ENCODE measurements at regions not wholly inside any gene's neighbourhood (a gene's known extent, or its start where the extent isn't known, plus 50 kb on each side); places are given as distances from the start of the nearest gene placed in this dataset.

- TF ChIP-seq CTCF (IDR thresholded peaks at IDR 0.05 in 8 of 11, conservative IDR thresholded peaks at IDR 0.05 in 3 of 11) = no peak
- no peak for TF ChIP-seq POLR2A (IDR thresholded peaks at IDR 0.05)
Measured at GRCh38 chr20:54717983-54718382, 242.6 kb downstream of the DOK5 start.

Data from spleen (tissue), 7 donors.